CD4-positive, alpha-beta T cell (primary cell): ENCODE measurements at regions not wholly inside any gene's neighbourhood (a gene's known extent, or its start where the extent isn't known, plus 50 kb on each side); places are given as distances from the start of the nearest gene placed in this dataset.

Source experiments
- ATAC-seq: fragments of 200-7000 bp; cut with Tn5 transposase; one replicate; pipeline ENCODE4 v1.10.0; 2022; ENCODE audit warnings: mild to moderate bottlenecking; ENCODE audit not compliant: poor library complexity
- CTCF ChIA-PET: fragments of 350-600 bp; sonication (Branson Sonifier 250); formaldehyde crosslinking; loops from one replicate; lab custom pipeline; 2021; ENCODE audit warnings: antibody characterized with exemption, inconsistent platforms; lab: Charles Lee
- POLR2A ChIA-PET: fragments of 350-600 bp; sonication (Branson Sonifier 250); formaldehyde crosslinking; loops from one replicate; lab custom pipeline; 2021; ENCODE audit warnings: antibody characterized with exemption, inconsistent platforms; lab: Charles Lee
- DNase-seq, 14 experiments: peaks; one replicate each; pipeline ENCODE4 v3.0.0-alpha.2; 2013 to 2020; ENCODE audit warnings: mixed read lengths in 2 of 14
- H3K27ac ChIP-seq, 2 donors: one replicate each; pipeline versions ENCODE4 v1.5.1 to v1.7.0; 2013; ENCODE audit warnings: low read length in 2 of 2, low read depth in 1 of 2, mild to moderate bottlenecking in 1 of 2
- H3K27me3 ChIP-seq, 2 experiments: 1 replicate in 1 of 2; 2 replicates in 1 of 2; pipeline versions ENCODE4 v1.6.1 to v1.7.0; 2013; ENCODE audit warnings: low read length in 2 of 2, control low read depth in 1 of 2, mild to moderate bottlenecking in 1 of 2, moderate library complexity in 1 of 2; ENCODE audit not compliant: insufficient read depth in 2 of 2, control insufficient read depth in 1 of 2
- H3K36me3 ChIP-seq: one replicate; pipeline ENCODE4 v1.6.1; 2013; ENCODE audit warnings: low read length, control low read depth; ENCODE audit not compliant: insufficient read depth
- H3K4me1 ChIP-seq: one replicate; pipeline ENCODE4 v1.6.1; 2013; ENCODE audit warnings: low read length, control low read depth; ENCODE audit not compliant: insufficient read depth
- H3K4me3 ChIP-seq: one replicate; pipeline ENCODE4 v1.5.1; 2013; ENCODE audit warnings: mild to moderate bottlenecking, low read length, moderate library complexity
- H3K9me3 ChIP-seq, 2 experiments: 1 replicate in 1 of 2; 2 replicates in 1 of 2; pipeline versions ENCODE4 v1.6.1 to v1.7.0; 2013; ENCODE audit warnings: low read length in 2 of 2, mild to moderate bottlenecking in 2 of 2, control low read depth in 1 of 2, moderate library complexity in 1 of 2; ENCODE audit not compliant: control insufficient read depth in 1 of 2, insufficient read depth in 1 of 2
- H3K27ac Mint-ChIP-seq: one replicate; pipeline ENCODE4 v1.8.0; 2020; ENCODE audit warnings: mixed read lengths
- H3K27me3 Mint-ChIP-seq: one replicate; pipeline ENCODE4 v1.8.0; 2021; ENCODE audit warnings: mixed read lengths
- H3K36me3 Mint-ChIP-seq: one replicate; pipeline ENCODE4 v1.8.0; 2021; ENCODE audit warnings: low read depth, mixed read lengths
- H3K4me1 Mint-ChIP-seq: one replicate; pipeline ENCODE4 v1.8.0; 2021; ENCODE audit warnings: low read depth, mixed read lengths
- H3K4me3 Mint-ChIP-seq: one replicate; pipeline ENCODE4 v1.8.0; 2020; ENCODE audit warnings: mild to moderate bottlenecking, mixed read lengths
- H3K9me3 Mint-ChIP-seq: one replicate; pipeline ENCODE4 v1.8.0; 2020; ENCODE audit warnings: mixed read lengths
- intact Hi-C, 2 experiments: fragments of 100-400 bp; cut with DNase I in 1 of 2; cut with micrococcal nuclease in 1 of 2; formaldehyde crosslinking; loops; one replicate each; pipeline versions ENCODE4 v1.15.1 to v1.9.0; 2023 to 2025; cut with DNase I, micrococcal nuclease
- TF ChIP-seq, protein P1 (sequence below): fragments of 200-600 bp; IDR thresholded peaks from one replicate; pipeline ENCODE4 v1.8.0; 2022; ENCODE audit warnings: antibody characterized with exemption, mild to moderate bottlenecking

DNA sequence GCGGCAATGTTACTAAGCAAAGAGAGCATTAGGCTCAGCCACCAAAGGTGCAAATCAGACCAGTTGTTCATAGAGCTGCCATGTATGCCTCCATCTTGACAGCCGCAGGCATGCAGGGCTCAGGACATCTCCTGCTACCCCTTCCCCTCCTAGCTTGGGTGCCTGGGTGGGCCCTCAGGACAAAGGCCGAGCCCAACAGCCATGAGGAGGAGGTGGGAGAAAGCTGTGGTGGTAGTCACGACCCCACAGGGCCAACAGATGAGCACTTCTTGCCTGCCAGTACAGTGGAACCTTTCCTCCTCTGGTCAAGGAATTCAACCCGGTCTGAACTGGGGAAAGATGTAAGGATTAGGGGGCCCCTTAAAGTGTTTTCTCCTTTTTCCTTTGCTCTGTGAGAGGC lies 386.4 kb upstream of the SLITRK6 start:
- Histone ChIP-seq H3K27ac (no peak overlapping the region), H3K27me3 (no peaks in the 10 kb centered on the region), H3K36me3 (no peaks in the 10 kb centered on the region), H3K4me1 (no peaks in the 10 kb centered on the region), H3K9me3 (peaks cover 5 to 31% of the 10 kb centered on the region in 2 experiments), H3K4me3 (no peak overlapping the region)
- ChIA-PET CTCF (no interaction called here), POLR2A (no interaction called here)
- Mint-ChIP-seq H3K4me3 (no peak overlapping the region), H3K27me3 (no peaks in the 10 kb centered on the region), H3K36me3 (no peaks in the 10 kb centered on the region), H3K4me1 (no peaks in the 10 kb centered on the region), H3K9me3 (peaks cover 6% of the 10 kb centered on the region), H3K27ac (no peak overlapping the region)
- TF ChIP-seq, protein P1, sequence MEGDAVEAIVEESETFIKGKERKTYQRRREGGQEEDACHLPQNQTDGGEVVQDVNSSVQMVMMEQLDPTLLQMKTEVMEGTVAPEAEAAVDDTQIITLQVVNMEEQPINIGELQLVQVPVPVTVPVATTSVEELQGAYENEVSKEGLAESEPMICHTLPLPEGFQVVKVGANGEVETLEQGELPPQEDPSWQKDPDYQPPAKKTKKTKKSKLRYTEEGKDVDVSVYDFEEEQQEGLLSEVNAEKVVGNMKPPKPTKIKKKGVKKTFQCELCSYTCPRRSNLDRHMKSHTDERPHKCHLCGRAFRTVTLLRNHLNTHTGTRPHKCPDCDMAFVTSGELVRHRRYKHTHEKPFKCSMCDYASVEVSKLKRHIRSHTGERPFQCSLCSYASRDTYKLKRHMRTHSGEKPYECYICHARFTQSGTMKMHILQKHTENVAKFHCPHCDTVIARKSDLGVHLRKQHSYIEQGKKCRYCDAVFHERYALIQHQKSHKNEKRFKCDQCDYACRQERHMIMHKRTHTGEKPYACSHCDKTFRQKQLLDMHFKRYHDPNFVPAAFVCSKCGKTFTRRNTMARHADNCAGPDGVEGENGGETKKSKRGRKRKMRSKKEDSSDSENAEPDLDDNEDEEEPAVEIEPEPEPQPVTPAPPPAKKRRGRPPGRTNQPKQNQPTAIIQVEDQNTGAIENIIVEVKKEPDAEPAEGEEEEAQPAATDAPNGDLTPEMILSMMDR: no peak
- ATAC-seq: no peak
- no peak for DNase-seq
- intact Hi-C loops: no loop called here

DNA sequence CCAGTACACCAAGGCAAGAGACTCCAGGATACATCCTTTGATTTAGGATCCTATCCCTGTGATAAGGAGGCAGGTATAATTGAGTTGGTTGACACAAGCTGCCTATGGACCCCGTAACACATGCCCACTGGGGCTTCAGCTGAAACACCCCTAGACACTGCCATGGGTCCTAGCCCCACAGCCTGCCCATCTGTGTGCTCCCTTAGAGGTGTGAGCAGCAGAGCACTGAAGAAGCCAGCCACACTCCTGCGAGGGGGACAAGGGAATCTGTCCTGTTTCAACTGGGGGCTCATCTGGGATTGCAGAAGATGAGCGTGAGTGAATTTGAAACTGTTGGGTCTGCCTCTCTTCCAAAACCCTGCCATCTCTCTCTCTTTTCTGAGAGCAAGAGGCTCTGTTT lies 385.9 kb upstream of the SLITRK6 start:
- H3K4me1 Mint-ChIP-seq: no peaks in the 10 kb centered on the region
- H3K4me3 Mint-ChIP-seq: no peak overlapping the region
- H3K36me3 ChIP-seq: no peaks in the 10 kb centered on the region
- no peak overlapping the region for H3K27ac ChIP-seq
- TF ChIP-seq, protein P1: no peak
- DNase-seq (no peak), ATAC-seq (no peak)
- H3K36me3 Mint-ChIP-seq: no peaks in the 10 kb centered on the region
- peaks cover 5% of the 10 kb centered on the region for H3K9me3 Mint-ChIP-seq
- no peaks in the 10 kb centered on the region for H3K27me3 Mint-ChIP-seq
- intact Hi-C loops: no loop called here
- H3K4me3 ChIP-seq: no peak overlapping the region
- POLR2A ChIA-PET: no interaction called here
- CTCF ChIA-PET: no interaction called here
- H3K27ac Mint-ChIP-seq: no peak overlapping the region
- no peaks in the 10 kb centered on the region for H3K27me3 ChIP-seq
- H3K4me1 ChIP-seq: no peaks in the 10 kb centered on the region
- peaks cover 5 to 31% of the 10 kb centered on the region in 2 experiments for H3K9me3 ChIP-seq

DNA sequence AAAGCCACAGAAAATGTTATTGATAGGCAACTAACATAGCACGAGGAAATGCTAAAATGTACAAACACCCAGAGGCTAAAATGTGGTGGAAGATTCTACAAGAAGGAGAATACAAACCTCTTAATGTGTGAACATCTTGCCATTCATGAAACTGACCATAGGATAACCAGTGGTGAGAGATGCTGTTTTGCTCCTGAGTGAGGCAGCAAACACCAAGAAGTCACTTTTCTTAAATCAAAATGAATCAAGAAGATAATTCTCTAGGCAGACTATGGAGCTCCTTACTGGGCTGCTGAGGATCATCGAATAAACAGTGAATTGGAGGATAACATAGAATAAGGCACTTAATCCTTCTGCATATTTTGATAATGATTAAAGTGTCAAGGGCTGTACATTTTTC lies 375.4 kb upstream of the SLITRK6 start:
- peaks cover 2% of the 10 kb centered on the region for H3K9me3 Mint-ChIP-seq
- POLR2A ChIA-PET: no interaction called here
- Histone ChIP-seq H3K9me3 (peaks cover 0 to 5% of the 10 kb centered on the region in 2 experiments), H3K4me3 (no peak overlapping the region), H3K27ac (no peak overlapping the region), H3K4me1 (no peaks in the 10 kb centered on the region), H3K27me3 (no peaks in the 10 kb centered on the region), H3K36me3 (no peaks in the 10 kb centered on the region)
- H3K36me3 Mint-ChIP-seq: no peaks in the 10 kb centered on the region
- intact Hi-C loops: no loop called here
- no peaks in the 10 kb centered on the region for H3K27me3 Mint-ChIP-seq
- DNase-seq (no peak), ATAC-seq (no peak)
- TF ChIP-seq, protein P1: no peak
- H3K4me3 Mint-ChIP-seq: no peak overlapping the region
- CTCF ChIA-PET: no interaction called here
- H3K27ac Mint-ChIP-seq: no peak overlapping the region
- H3K4me1 Mint-ChIP-seq: no peaks in the 10 kb centered on the region
